GM12878 (cell line): ENCODE measurements at regions not wholly inside any gene's neighbourhood (a gene's known extent, or its start where the extent isn't known, plus 50 kb on each side); places are given as distances from the start of the nearest gene placed in this dataset.

ENCODE experiments used
- ATAC-seq: fragments of 200-7000 bp; cut with Tn5 transposase; 3 replicates; pipeline ENCODE4 v1.9.1; 2020; ENCODE audit warnings: mild to moderate bottlenecking, moderate library complexity
- BruUV-seq: library from RNA; stranded (reverse); fragments of 400-500 nt; replicated peaks from 2 replicates; lab custom pipeline; 2021; lab: Mats Ljungman, UMichigan
- CTCF ChIA-PET: fragments of 300-600 bp; sonication (Branson Sonifier 250); formaldehyde crosslinking; extraction: SDS; loops from one replicate; lab custom pipeline; 2021; ENCODE audit warnings: inconsistent platforms; lab: Yijun Ruan, JAX
- POLR2A ChIA-PET: fragments of 350-600 bp; formaldehyde crosslinking; extraction: SDS; loops from one replicate; lab custom pipeline; 2021; ENCODE audit warnings: inconsistent platforms; lab: Charles Lee
- RAD21 ChIA-PET: fragments of 300-600 bp; sonication (Branson Sonifier 250); formaldehyde crosslinking; loops from one replicate; lab custom pipeline; 2023; ENCODE audit warnings: antibody characterized with exemption; ENCODE audit not compliant: unreplicated experiment; lab: Charles Lee
- SMC1A ChIA-PET: fragments of 300-600 bp; sonication (Branson Sonifier 250); formaldehyde crosslinking; loops from one replicate; lab custom pipeline; 2023; ENCODE audit not compliant: unreplicated experiment, uncharacterized antibody; lab: Charles Lee
- DNase-seq: peaks from one replicate; pipeline ENCODE4 v3.0.0-alpha.2; 2011; ENCODE audit warnings: low read depth, low spot score
- FAIRE-seq: peaks from 3 replicates; lab custom pipeline; 2011; peaks lifted over from hg19 to GRCh38; lab: Jason Lieb, UNC
- H2AFZ ChIP-seq: 2 replicates; pipeline ENCODE4 v1.6.0; 2011; ENCODE audit warnings: low read depth, low read length, control low read depth; ENCODE audit not compliant: control insufficient read depth
- H3K27ac ChIP-seq: 2 replicates; pipeline ENCODE4 v1.5.1; 2011; ENCODE audit warnings: control low read depth; ENCODE audit not compliant: control insufficient read depth, insufficient read depth
- H3K27me3 ChIP-seq, 2 experiments: replicated peaks in 1 of 2; 2 replicates each; pipeline versions ENCODE4 v1.6.0 to v1.6.1; 2011; ENCODE audit warnings: low read length in 1 of 2; ENCODE audit not compliant: control insufficient read depth in 2 of 2, insufficient read depth in 2 of 2
- H3K36me3 ChIP-seq, 2 experiments: 2 replicates each; pipeline ENCODE4 v1.5.1; 2011; ENCODE audit warnings: low read length in 1 of 2; ENCODE audit not compliant: control insufficient read depth in 2 of 2, insufficient read depth in 2 of 2
- H3K4me1 ChIP-seq: 2 replicates; pipeline ENCODE4 v1.6.1; 2011; ENCODE audit warnings: mild to moderate bottlenecking, low read length, moderate library complexity, mixed read lengths; ENCODE audit not compliant: control insufficient read depth, insufficient read depth
- H3K4me2 ChIP-seq: 2 replicates; pipeline ENCODE4 v1.6.0; 2011; ENCODE audit warnings: control low read depth; ENCODE audit not compliant: control insufficient read depth, insufficient read depth
- H3K4me3 ChIP-seq: fragments of 200-600 bp; sonication (generic); 2 replicates; pipeline ENCODE4 v1.5.1; 2016
- H3K79me2 ChIP-seq: 2 replicates; pipeline ENCODE4 v1.6.0; 2011; ENCODE audit warnings: low read length; ENCODE audit not compliant: control insufficient read depth, insufficient read depth
- H3K9ac ChIP-seq: 2 replicates; pipeline ENCODE4 v1.8.0; 2011; ENCODE audit warnings: low read length, control low read depth, mixed read lengths; ENCODE audit not compliant: control insufficient read depth, insufficient read depth
- H3K9me3 ChIP-seq: replicated peaks from 3 replicates; pipeline ENCODE4 v1.5.1; 2011; ENCODE audit warnings: mild to moderate bottlenecking, low read length; ENCODE audit not compliant: control insufficient read depth, insufficient read depth
- H4K20me1 ChIP-seq: 2 replicates; pipeline ENCODE4 v1.6.0; 2011; ENCODE audit not compliant: control insufficient read depth, insufficient read depth
- CEBPZ ChIP-seq: fragments of 150-350 bp; IDR thresholded peaks from 2 replicates; pipeline ENCODE4 v1.6.1; 2016; ENCODE audit warnings: low read depth, low read length
- CREB1 ChIP-seq: IDR thresholded peaks from 2 replicates; pipeline ENCODE4 v1.6.1; 2012; ENCODE audit warnings: low read depth, mild to moderate bottlenecking, inconsistent platforms
- MYB ChIP-seq: fragments of 150-350 bp; IDR thresholded peaks from 2 replicates; pipeline ENCODE4 v1.6.1; 2014; ENCODE audit warnings: mild to moderate bottlenecking, low read depth, low read length, borderline replicate concordance
- NFIC ChIP-seq: IDR thresholded peaks from 2 replicates; pipeline ENCODE4 v1.6.1; 2012; ENCODE audit warnings: low read depth, mild to moderate bottlenecking, inconsistent platforms, low read length, moderate library complexity
- TARDBP ChIP-seq: IDR thresholded peaks from 2 replicates; pipeline ENCODE4 v1.6.1; 2016; ENCODE audit warnings: borderline replicate concordance
- ZBTB11 ChIP-seq: fragments of 450-650 bp; formaldehyde crosslinking; IDR thresholded peaks from 2 replicates; pipeline ENCODE4 v1.5.0; 2022; ENCODE audit warnings: mild to moderate bottlenecking, missing genetic modification characterization
- ZZZ3 ChIP-seq: IDR thresholded peaks from 2 replicates; pipeline ENCODE4 v1.6.1; 2011; ENCODE audit warnings: low read depth; ENCODE audit not compliant: control insufficient read depth, insufficient read length
- WGBS: methylation state at CpG from one replicate; pipeline ENCODE4 v1.1.6; 2016; ENCODE audit warnings: low lambda C conversion rate; ENCODE audit not compliant: insufficient replicate concordance, insufficient coverage; ENCODE audit errors: missing lambda C conversion rate; 5-methylcytosine and 5-hydroxymethylcytosine counted together
- in situ Hi-C: fragments of 300-500 bp; cut with MboI; formaldehyde crosslinking; loops from 9 replicates; pipeline ENCODE4 v1.14.3; 2018; ENCODE audit warnings: mixed read lengths
- intact Hi-C: fragments of 100-400 bp; cut with micrococcal nuclease; formaldehyde crosslinking; loops from one replicate; pipeline ENCODE4 v1.14.2; 2022; ENCODE audit not compliant: unreplicated experiment

DNA sequence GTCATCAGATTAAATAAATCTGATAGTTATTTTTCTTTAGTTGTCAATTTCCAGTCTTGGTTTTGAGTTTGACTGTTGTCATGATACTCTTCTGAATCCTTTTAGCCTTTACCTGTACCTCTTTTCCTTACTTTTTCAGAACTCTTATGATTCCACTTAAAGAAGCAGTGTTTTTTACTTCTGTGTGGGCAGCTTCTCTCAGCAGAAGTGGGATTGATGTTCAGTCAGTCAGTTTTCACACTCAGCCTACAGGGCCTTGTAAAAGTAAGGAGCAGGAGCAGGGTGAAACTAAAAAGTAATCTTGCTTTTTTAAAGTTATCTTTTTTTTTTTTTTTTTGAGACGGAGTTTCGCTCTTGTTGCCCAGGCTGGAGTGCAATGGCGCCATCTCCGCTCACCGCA, 75.1 kb downstream of the HAUS1 start:
- no CpG with 5 or more reads among the region's 5 CpGs for WGBS
- SMC1A ChIA-PET: interaction anchor here (0.6 kb wide), 1 partner anchor 720 kb away, joined by 3 read pairs; no protein-coding TSS in a partner anchor
- in situ Hi-C loops (no loop called here), intact Hi-C loops (loop anchor here (10.0 kb wide), 1 partner anchor 305 kb away; no protein-coding TSS in a partner anchor)
- no peak overlapping the region for H3K9ac ChIP-seq
- DNase-seq (no peak), ATAC-seq (no peak), FAIRE-seq (no peak)
- H3K4me3 ChIP-seq: no peak overlapping the region
- no peaks in the 10 kb centered on the region for H3K27me3 ChIP-seq
- no peak overlapping the region for H3K27ac ChIP-seq
- no peaks in the 10 kb centered on the region for H3K9me3 ChIP-seq
- no peak overlapping the region for H2AFZ ChIP-seq
- RAD21 ChIA-PET: no interaction called here
- no peak for TF ChIP-seq MYB
- no peak for TF ChIP-seq ZBTB11
- TF ChIP-seq TARDBP: no peak
- no peak for TF ChIP-seq CREB1
- no peak for TF ChIP-seq CEBPZ
- TF ChIP-seq NFIC: no peak
- TF ChIP-seq ZZZ3: no peak
- no TSS peak for BruUV-seq
- H3K36me3 ChIP-seq: peaks cover 0 to 3% of the 10 kb centered on the region in 2 experiments; a peak in 1 of 4 replicates
- CTCF ChIA-PET: no interaction called here
- H3K4me1 ChIP-seq: peaks cover 11% of the 10 kb centered on the region
- no peaks in the 10 kb centered on the region; the same call in 1 of the 2 replicates for H4K20me1 ChIP-seq
- H3K79me2 ChIP-seq: peaks cover 92% of the 10 kb centered on the region
- no peak overlapping the region for H3K4me2 ChIP-seq
- POLR2A ChIA-PET: no interaction called here
